ENCODE measurements at regions not wholly inside any gene's neighbourhood (a gene's known extent, or its start where the extent isn't known, plus 50 kb on each side); places are given as distances from the start of the nearest gene placed in this dataset.

DNA sequence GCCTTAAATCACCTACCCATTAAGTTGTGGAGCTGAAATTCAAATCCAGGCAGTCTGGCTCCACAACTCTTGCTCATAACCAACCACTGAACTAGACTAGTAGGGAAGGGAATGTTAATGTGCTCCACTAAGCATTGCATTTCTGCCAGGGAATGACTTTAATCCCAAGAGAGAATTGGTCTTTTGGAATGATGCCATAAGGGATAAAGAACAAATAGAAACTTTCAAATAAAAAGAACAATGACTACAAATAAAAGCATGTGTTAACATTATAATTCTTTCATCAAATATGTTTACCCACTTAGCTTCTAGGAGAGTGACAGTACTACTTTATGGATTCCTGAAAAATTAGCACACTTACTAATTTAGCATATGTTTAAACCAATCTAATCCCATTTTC is 905.9 kb downstream of the CENPC start:
- TF ChIP-seq, protein P1, sequence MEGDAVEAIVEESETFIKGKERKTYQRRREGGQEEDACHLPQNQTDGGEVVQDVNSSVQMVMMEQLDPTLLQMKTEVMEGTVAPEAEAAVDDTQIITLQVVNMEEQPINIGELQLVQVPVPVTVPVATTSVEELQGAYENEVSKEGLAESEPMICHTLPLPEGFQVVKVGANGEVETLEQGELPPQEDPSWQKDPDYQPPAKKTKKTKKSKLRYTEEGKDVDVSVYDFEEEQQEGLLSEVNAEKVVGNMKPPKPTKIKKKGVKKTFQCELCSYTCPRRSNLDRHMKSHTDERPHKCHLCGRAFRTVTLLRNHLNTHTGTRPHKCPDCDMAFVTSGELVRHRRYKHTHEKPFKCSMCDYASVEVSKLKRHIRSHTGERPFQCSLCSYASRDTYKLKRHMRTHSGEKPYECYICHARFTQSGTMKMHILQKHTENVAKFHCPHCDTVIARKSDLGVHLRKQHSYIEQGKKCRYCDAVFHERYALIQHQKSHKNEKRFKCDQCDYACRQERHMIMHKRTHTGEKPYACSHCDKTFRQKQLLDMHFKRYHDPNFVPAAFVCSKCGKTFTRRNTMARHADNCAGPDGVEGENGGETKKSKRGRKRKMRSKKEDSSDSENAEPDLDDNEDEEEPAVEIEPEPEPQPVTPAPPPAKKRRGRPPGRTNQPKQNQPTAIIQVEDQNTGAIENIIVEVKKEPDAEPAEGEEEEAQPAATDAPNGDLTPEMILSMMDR (IDR thresholded peaks at IDR 0.05; ENCODE audit: unreplicated experiment), result no peak
- no TSS peak for BruUV-seq (replicated peaks)
- no peaks in the 10 kb centered on the region for H3K36me3 Mint-ChIP-seq (ENCODE audit: insufficient read depth, unreplicated experiment)
- H3K27me3 Mint-ChIP-seq (ENCODE audit: insufficient read depth, unreplicated experiment), result no peaks in the 10 kb centered on the region
- H3K9me3 Mint-ChIP-seq (ENCODE audit: unreplicated experiment), result no peaks in the 10 kb centered on the region
- H3K27ac Mint-ChIP-seq (ENCODE audit: low read depth, unreplicated experiment), result no peak overlapping the region
- no peak overlapping the region for H3K4me3 Mint-ChIP-seq (ENCODE audit: unreplicated experiment)
- POLR2A ChIA-PET, result interaction anchor here (0.6 kb wide), 1 partner anchor 777 kb away, joined by 3 read pairs; no protein-coding TSS in a partner anchor
- no peaks in the 10 kb centered on the region for H3K4me1 Mint-ChIP-seq (ENCODE audit: insufficient read depth, unreplicated experiment)
- DNase-seq (ENCODE audit: unreplicated experiment), result no peak
- CTCF ChIA-PET, result interaction anchor here (0.7 kb wide), 1 partner anchor 44 kb away, joined by 3 read pairs; no protein-coding TSS in a partner anchor
- intact Hi-C loops (cut with micrococcal nuclease), result no loop called here

DNA sequence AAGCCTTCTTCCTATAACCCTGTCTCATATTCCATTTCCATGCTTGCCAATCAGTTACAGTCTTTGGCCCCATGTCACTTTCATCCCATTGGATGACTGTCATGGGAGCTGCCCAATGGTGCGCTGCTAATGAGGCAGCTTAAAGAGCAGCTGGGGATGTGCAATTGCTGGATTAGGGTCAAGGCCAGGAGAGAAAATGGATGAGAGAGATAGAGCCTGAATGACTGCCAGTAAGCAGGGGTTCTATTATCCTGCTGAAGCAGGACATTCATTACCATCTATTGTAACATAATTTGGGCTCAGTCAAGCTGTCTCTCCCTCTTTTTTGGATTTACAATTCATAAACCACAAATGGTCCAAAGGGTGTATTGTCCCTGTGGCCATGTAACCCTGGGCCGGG is 909.0 kb downstream of the CENPC start:
- BruUV-seq (replicated peaks), result no TSS peak
- intact Hi-C loops (cut with micrococcal nuclease), result no loop called here
- TF ChIP-seq, protein P1 (IDR thresholded peaks at IDR 0.05; ENCODE audit: unreplicated experiment), result no peak
- Mint-ChIP-seq H3K36me3 (ENCODE audit: insufficient read depth, unreplicated experiment) (no peaks in the 10 kb centered on the region), H3K9me3 (ENCODE audit: unreplicated experiment) (no peaks in the 10 kb centered on the region), H3K4me3 (ENCODE audit: unreplicated experiment) (no peak overlapping the region), H3K4me1 (ENCODE audit: insufficient read depth, unreplicated experiment) (no peaks in the 10 kb centered on the region), H3K27ac (ENCODE audit: low read depth, unreplicated experiment) (no peak overlapping the region), H3K27me3 (ENCODE audit: insufficient read depth, unreplicated experiment) (no peaks in the 10 kb centered on the region)
- ChIA-PET POLR2A (no interaction called here), CTCF (no interaction called here)
- DNase-seq (ENCODE audit: unreplicated experiment), result no peak

DNA sequence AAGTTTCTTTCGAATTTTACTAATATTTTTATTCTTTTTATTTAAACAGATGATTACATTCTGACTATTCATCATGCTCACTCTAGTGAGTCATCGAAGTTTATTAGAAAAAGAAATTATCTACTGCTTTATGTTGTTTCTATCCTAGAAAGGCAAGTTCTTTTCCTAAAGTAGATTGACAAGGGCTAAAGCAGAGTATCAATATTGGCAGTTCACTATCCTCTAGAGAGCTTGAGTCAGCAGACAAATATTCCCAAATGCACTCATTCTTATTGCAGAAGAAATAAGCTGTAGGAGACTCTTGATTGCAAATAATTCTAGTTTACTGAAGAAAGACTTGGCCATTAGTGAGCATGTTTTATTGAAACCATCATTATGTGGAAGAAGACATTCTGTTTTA is 911.8 kb downstream of the CENPC start:
- CTCF ChIA-PET, result no interaction called here
- no TSS peak for BruUV-seq (replicated peaks)
- TF ChIP-seq, protein P1 (IDR thresholded peaks at IDR 0.05; ENCODE audit: unreplicated experiment), result no peak
- no peak overlapping the region for H3K4me3 Mint-ChIP-seq (ENCODE audit: unreplicated experiment)
- H3K4me1 Mint-ChIP-seq (ENCODE audit: insufficient read depth, unreplicated experiment), result no peaks in the 10 kb centered on the region
- POLR2A ChIA-PET, result no interaction called here
- no peak overlapping the region for H3K27ac Mint-ChIP-seq (ENCODE audit: low read depth, unreplicated experiment)
- no peaks in the 10 kb centered on the region for H3K9me3 Mint-ChIP-seq (ENCODE audit: unreplicated experiment)
- DNase-seq (ENCODE audit: unreplicated experiment), result no peak
- no peaks in the 10 kb centered on the region for H3K27me3 Mint-ChIP-seq (ENCODE audit: insufficient read depth, unreplicated experiment)
- H3K36me3 Mint-ChIP-seq (ENCODE audit: insufficient read depth, unreplicated experiment), result no peaks in the 10 kb centered on the region
- intact Hi-C loops (cut with micrococcal nuclease), result no loop called here

DNA sequence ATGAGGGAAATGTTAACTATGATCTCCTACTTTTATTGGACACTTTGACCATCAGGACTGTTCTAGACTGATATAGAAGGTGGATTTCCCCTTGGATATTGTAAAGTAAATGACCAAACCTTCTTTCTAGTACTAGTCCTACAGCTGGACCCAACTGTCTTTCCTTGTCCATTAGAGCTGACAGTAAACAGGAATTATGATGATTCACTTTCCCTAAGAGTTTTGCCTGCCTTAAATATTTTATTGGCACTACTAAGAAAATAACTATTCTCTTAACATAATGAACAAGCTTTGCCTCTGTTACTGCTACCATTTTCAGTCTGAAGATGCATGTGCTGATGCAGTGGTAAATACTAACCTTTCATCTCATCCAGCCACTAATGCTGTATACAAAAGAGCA is 915.4 kb downstream of the CENPC start:
- intact Hi-C loops (cut with micrococcal nuclease), result no loop called here
- no peak for DNase-seq (ENCODE audit: unreplicated experiment)
- CTCF ChIA-PET, result interaction anchor here (0.6 kb wide), 1 partner anchor 662 kb away, joined by 3 read pairs; no protein-coding TSS in a partner anchor
- Mint-ChIP-seq H3K27ac (ENCODE audit: low read depth, unreplicated experiment) (no peak overlapping the region), H3K4me1 (ENCODE audit: insufficient read depth, unreplicated experiment) (no peaks in the 10 kb centered on the region), H3K27me3 (ENCODE audit: insufficient read depth, unreplicated experiment) (no peaks in the 10 kb centered on the region), H3K4me3 (ENCODE audit: unreplicated experiment) (no peak overlapping the region), H3K9me3 (ENCODE audit: unreplicated experiment) (no peaks in the 10 kb centered on the region), H3K36me3 (ENCODE audit: insufficient read depth, unreplicated experiment) (no peaks in the 10 kb centered on the region)
- TF ChIP-seq, protein P1 (IDR thresholded peaks at IDR 0.05; ENCODE audit: unreplicated experiment), result no peak
- BruUV-seq (replicated peaks), result no TSS peak
- POLR2A ChIA-PET, result no interaction called here
